ENCODE measurements at regions not wholly inside any gene's neighbourhood (a gene's known extent, or its start where the extent isn't known, plus 50 kb on each side); places are given as distances from the start of the nearest gene placed in this dataset.

DNA sequence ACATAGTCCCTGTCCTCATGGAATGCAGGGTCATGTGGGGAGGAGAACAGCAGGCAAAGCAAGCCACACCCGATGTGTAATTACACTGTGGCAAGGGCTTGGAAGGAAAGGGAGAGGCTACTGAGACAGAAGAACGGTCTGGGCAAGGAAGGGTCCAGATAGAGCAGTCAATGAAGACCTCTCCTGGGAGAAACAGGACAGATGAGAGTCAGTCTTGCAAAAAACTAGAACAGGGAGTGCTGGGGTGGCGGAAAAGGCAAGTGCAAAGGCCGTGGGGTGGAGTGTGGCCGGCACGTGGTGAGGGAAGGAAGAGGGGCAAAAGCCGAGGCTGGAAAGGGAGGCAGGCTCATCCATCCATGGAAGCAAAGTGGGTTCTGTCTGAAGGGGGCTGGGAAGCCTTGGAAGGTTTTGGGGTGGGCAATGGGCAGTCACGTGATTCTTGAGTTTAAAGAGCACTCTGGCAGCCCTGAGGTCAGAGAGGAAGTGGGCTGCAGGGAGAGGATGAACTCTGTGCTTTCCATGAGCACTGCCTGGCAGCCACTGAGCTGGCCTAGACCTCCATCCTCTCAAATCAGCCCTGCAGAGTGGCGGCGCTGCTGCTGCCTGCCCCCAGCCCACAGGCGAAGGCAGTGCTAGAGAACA is 182.2 kb downstream of the INHBB start:
- no peak overlapping the region for H3K4me3 Mint-ChIP-seq
- H3K36me3 Mint-ChIP-seq (ENCODE audit: low read depth), result no peaks in the 10 kb centered on the region
- ChIA-PET CTCF (no interaction called here), POLR2A (no interaction called here)
- TF ChIP-seq, protein P1, sequence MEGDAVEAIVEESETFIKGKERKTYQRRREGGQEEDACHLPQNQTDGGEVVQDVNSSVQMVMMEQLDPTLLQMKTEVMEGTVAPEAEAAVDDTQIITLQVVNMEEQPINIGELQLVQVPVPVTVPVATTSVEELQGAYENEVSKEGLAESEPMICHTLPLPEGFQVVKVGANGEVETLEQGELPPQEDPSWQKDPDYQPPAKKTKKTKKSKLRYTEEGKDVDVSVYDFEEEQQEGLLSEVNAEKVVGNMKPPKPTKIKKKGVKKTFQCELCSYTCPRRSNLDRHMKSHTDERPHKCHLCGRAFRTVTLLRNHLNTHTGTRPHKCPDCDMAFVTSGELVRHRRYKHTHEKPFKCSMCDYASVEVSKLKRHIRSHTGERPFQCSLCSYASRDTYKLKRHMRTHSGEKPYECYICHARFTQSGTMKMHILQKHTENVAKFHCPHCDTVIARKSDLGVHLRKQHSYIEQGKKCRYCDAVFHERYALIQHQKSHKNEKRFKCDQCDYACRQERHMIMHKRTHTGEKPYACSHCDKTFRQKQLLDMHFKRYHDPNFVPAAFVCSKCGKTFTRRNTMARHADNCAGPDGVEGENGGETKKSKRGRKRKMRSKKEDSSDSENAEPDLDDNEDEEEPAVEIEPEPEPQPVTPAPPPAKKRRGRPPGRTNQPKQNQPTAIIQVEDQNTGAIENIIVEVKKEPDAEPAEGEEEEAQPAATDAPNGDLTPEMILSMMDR (IDR thresholded peaks at IDR 0.05), result no peak
- H3K27ac Mint-ChIP-seq, result no peak overlapping the region
- DNase-seq, result no peak
- peaks cover 5% of the 10 kb centered on the region for H3K27me3 Mint-ChIP-seq
- H3K9me3 Mint-ChIP-seq, result peaks cover 4% of the 10 kb centered on the region
- intact Hi-C loops (cut with micrococcal nuclease), result no loop called here
- no peaks in the 10 kb centered on the region for H3K4me1 Mint-ChIP-seq
- no peak for ATAC-seq (ENCODE audit: low read depth)

DNA sequence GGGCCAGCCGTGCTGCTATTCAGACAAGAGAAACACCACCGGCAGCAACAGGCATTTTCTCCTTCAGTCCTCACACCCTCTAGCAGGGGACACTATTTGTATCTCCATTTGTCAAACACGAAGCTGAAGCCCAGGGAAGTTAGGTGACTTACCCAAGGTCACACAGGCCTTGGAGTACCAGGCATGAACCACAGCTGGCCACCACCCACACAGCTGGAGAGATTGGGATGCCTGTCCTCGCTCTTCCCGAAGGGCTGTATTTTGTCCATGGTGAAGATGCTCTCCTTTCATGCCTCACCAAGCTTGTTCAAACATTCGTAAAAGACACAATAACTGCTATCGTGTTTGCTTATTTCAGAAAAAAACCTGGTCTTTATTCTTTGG is 182.7 kb downstream of the INHBB start:
- CTCF ChIA-PET, result no interaction called here
- TF ChIP-seq, protein P1 (IDR thresholded peaks at IDR 0.05), result no peak
- Mint-ChIP-seq H3K4me3 (no peak overlapping the region), H3K27ac (no peak overlapping the region), H3K9me3 (peaks cover 4% of the 10 kb centered on the region), H3K27me3 (peaks cover 4% of the 10 kb centered on the region), H3K4me1 (no peaks in the 10 kb centered on the region), H3K36me3 (ENCODE audit: low read depth) (no peaks in the 10 kb centered on the region)
- ATAC-seq (ENCODE audit: low read depth), result no peak
- intact Hi-C loops (cut with micrococcal nuclease), result no loop called here
- POLR2A ChIA-PET, result no interaction called here
- DNase-seq, result no peak

DNA sequence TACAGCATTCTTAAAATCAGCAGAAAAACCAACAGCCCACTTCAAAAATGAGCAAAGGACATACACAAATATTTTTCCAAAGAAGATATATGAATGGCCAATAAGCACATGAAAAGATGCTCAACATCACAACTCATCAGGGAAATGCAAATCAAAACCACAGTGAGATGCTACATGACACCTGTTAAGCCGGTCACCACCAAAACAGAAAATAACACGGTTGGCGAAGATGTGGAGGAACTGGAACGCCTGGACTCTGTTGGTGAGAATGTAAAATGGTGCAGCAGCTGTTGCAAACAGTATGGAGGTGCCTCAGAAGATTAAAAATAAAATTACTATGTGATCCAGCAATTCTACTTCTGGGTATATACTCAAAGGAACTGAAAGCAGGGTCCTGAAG is 184.8 kb downstream of the INHBB start:
- POLR2A ChIA-PET, result no interaction called here
- CTCF ChIA-PET, result no interaction called here

DNA sequence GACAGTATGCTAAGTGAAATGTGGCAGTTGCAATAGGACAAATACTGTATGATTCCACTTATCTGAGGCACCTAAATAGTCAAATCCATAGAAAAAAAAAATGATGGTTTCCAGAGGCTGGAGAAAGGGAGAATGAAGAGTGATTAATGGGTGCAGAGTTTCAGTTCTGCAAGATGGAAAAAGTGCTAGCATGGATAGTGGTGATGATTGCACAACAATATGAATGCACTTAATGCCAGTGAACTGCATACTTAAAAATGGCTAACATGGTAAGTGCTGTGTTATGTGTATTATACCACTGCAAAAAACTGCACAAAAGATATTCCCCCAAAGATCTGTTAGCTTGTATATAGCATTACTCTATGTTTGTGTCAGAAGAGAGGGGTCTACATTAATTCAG is 185.4 kb downstream of the INHBB start:
- intact Hi-C loops (cut with micrococcal nuclease), result no loop called here

More for the DNA sequence above, 184.8 kb downstream of the INHBB start:
- Mint-ChIP-seq H3K4me1 (no peaks in the 10 kb centered on the region), H3K27me3 (peaks cover 3% of the 10 kb centered on the region), H3K36me3 (ENCODE audit: low read depth) (no peaks in the 10 kb centered on the region), H3K4me3 (no peak overlapping the region), H3K9me3 (peaks cover 4% of the 10 kb centered on the region), H3K27ac (no peak overlapping the region)
- no peak for ATAC-seq (ENCODE audit: low read depth)
- intact Hi-C loops (cut with micrococcal nuclease), result no loop called here
- TF ChIP-seq, protein P1 (IDR thresholded peaks at IDR 0.05), result no peak
- no peak for DNase-seq

DNA sequence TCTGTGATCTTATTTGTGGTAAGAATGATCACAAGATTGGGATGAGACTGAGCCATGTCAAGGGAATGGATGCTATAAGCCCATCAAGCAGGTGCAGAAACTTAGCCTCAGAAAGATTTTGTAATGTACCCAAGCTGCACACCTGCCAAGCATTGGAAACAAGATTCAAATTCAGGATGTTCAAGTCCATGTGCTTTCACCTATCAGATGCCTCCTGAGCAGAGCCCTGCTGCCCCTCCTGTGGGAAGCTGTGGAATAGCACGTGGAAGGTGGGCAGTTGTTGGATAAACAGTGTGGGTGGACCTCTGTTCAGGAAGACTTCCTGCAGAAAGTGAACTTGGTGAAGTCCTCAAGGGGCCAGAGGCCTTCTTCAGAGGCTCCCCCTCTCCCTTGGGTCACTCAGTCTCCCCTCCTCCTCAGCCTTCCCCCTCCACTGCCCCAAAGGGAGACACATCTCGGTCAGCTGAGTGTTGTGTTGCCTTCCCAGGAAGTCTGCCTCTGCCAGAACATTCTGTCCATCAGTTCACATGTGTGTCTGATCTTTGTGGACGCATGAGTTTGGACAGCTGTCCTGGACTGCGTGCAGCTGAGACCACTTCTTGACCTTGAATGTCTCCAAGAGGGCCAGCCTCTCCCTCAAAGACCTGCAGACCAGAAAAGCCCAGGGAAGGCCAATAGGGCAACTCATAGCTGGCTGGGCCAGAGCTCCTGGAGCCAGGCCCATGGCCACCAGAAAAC is 186.1 kb downstream of the INHBB start:
- ChIA-PET POLR2A (no interaction called here), CTCF (no interaction called here)
- intact Hi-C loops (cut with micrococcal nuclease), result no loop called here
- no peaks in the 10 kb centered on the region for H3K36me3 Mint-ChIP-seq (ENCODE audit: low read depth)
- H3K9me3 Mint-ChIP-seq, result peaks cover 4% of the 10 kb centered on the region
- peaks cover 3% of the 10 kb centered on the region for H3K27me3 Mint-ChIP-seq
- TF ChIP-seq, protein P1 (IDR thresholded peaks at IDR 0.05), result no peak
- H3K4me3 Mint-ChIP-seq, result no peak overlapping the region
- no peak overlapping the region for H3K27ac Mint-ChIP-seq
- no peak for DNase-seq
- no peaks in the 10 kb centered on the region for H3K4me1 Mint-ChIP-seq
- no peak for ATAC-seq (ENCODE audit: low read depth)

More for the DNA sequence above, 185.4 kb downstream of the INHBB start:
- peaks cover 3% of the 10 kb centered on the region for H3K27me3 Mint-ChIP-seq
- no peak overlapping the region for H3K4me3 Mint-ChIP-seq
- ATAC-seq (ENCODE audit: low read depth), result no peak
- CTCF ChIA-PET, result no interaction called here
- H3K36me3 Mint-ChIP-seq (ENCODE audit: low read depth), result no peaks in the 10 kb centered on the region
- POLR2A ChIA-PET, result no interaction called here
- H3K4me1 Mint-ChIP-seq, result no peaks in the 10 kb centered on the region
- TF ChIP-seq, protein P1 (IDR thresholded peaks at IDR 0.05), result no peak
- peaks cover 4% of the 10 kb centered on the region for H3K9me3 Mint-ChIP-seq
- no peak for DNase-seq
- no peak overlapping the region for H3K27ac Mint-ChIP-seq

All from activated B cell treated with CpG ODN at 0.5 μM for 24 hours (primary cell).